Activated CD8-positive, alpha-beta memory T cell treated with anti-CD3 and anti-CD28 coated beads, Interleukin-2, amount 50 U/mL, for 24 hours (primary cell): ENCODE measurements at regions not wholly inside any gene's neighbourhood (a gene's known extent, or its start where the extent isn't known, plus 50 kb on each side); places are given as distances from the start of the nearest gene placed in this dataset.

Experiments
- DNase-seq: peaks from one replicate; pipeline ENCODE4 v3.0.0-alpha.2; 2020; ENCODE audit errors: extremely low read depth

- no peak for DNase-seq
Measured at GRCh38 chr2:83786140-83786539, 672.9 kb downstream of the SUCLG1 start.

DNA sequence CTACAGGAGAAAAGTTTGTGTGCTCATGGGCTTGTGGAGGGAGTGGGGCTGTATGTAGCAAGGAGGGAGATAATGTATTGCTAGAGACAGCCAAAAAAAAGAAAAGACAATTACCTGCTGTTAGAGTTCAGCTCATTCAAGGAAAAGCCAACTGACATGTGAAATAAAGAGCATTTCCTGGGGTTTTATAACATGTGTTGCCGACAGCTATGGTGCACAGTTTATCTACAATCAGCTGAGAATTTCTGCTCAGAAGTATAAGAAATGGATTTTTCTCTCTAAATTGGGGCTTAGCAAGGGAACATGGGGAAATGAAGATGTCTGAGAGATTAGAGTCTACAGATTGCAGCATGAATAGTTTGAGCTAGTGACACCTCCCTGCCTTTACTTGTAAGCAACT, 674.1 kb downstream of the SUCLG1 start:
- DNase-seq = no peak

- no peak for DNase-seq
Measured at GRCh38 chr2:83784315-83784714, 674.8 kb downstream of the SUCLG1 start.

DNA sequence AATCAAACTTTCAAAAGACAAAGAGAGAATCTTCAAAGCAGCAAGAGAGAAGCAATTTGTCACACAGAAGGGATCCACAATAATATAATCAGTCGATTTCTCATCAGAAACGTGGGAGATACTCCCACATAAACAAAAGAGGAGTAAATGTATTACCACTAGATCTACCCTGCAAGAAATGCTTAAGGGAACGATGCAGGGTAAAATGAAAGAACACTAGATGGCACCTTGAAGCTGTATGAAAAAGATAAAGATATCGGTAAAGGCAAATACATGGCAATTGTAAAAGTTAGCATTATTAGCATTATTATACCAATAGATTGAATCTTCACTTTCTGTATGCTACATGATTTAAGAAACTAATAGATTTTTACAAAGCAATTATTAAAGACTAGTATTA, 677.0 kb downstream of the SUCLG1 start:
- DNase-seq = no peak

GRCh38 chr2:83764447-83765005, 694.6 kb downstream of the SUCLG1 start:
- no peak for DNase-seq

- no peak for DNase-seq
Measured at GRCh38 chr2:83757329-83757728, 701.8 kb downstream of the SUCLG1 start.

- DNase-seq = no peak
Measured at GRCh38 chr2:83756219-83756618, 702.9 kb downstream of the SUCLG1 start.

DNA sequence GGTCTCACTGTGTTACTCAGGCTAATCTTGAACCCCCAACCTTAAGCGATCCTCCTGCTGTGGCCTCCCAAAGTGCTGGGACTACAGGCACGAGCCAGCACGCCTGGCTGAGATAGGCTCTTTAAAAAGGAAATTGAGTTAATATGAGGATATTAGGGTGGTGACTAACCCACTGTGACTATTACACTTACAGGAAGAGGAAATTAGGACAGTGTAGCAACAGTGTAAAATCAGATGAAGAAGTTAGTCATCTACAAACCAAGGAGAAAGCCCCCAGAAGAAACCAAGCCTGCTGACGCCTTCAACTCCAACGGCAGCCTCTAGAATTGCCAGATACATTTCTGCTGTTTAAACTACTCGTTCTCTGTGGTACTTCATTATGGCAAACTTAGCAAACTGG, 711.9 kb downstream of the SUCLG1 start:
- DNase-seq = no peak

- no peak for DNase-seq
Measured at GRCh38 chr2:83744855-83745254, 714.2 kb downstream of the SUCLG1 start.

DNA sequence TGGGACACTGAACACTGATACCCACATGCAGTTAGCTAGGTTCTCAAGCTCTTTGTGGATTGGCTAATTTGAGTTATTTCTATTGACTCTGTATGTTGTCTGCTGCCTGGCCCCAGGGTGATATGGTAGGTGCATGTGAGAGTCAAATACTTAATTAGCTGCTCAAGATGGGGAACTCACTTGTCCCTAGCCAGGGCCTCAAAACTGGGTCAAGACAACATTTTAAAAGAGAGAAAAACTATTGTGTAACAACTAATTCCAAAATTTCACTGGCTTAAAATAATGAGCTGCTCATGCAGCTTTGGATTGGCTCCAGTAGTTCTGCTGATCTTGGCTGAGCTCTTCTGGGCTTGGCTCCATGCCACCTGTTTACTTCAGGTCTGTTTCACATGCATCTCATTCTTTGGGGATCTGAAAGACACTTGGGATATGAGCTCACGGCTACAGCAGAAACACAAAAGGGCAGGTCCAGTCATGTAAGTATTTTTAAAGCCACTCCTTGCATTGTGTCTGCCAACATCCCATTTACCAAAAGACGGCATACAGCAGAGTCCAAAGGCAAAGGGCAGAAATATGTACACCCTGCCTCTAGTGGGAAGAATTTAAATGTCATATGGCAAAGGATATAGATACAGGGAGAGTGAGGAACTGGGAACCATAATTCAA, 716.8 kb downstream of the SUCLG1 start:
- DNase-seq = no peak

- DNase-seq = no peak
Measured at GRCh38 chr2:83730223-83730622, 728.9 kb downstream of the SUCLG1 start.

- no peak for DNase-seq
Measured at GRCh38 chr2:83725735-83726134, 733.3 kb downstream of the SUCLG1 start.

DNA sequence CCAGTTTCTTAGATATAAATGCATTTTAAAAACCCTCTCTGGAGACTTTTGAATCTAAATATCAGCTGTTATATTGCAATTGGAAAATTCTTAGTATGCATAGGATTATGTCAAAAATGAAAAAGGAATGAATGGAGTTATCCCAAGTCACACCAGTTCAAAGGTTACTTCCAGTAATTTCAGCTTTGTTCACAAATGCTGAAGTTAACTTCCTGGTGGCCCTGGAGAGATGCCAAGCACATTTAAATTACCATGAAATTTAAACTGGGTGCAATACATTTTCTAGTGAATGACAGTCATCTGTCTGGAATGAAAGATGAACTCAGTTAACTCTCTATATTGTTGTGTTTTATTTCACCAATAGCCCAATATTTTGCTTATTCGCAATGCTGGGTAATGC, 753.9 kb downstream of the SUCLG1 start:
- DNase-seq = no peak

GRCh38 chr2:83703598-83703997, 755.5 kb downstream of the SUCLG1 start:
- DNase-seq = no peak

DNA sequence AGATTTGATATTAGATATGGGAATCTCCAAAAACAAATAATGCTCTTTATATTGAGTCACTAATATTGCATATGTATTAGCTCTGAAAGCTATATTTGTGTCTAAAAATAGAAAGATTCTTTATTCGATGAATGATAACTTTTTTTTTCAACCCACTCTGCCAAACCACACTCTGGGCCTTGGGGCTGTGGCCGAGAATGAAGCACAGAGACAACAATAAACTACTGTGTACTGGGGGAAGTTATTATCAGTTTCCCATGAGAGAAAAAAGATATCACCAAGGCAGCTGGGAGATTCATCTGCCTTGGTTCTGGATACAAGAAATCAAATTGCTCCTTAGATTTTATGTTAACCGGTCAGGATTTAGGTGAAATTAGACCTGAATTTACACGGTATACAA, 762.2 kb downstream of the SUCLG1 start:
- DNase-seq = no peak

GRCh38 chr2:83695530-83695929, 763.5 kb downstream of the SUCLG1 start:
- no peak for DNase-seq

- DNase-seq = no peak
Measured at GRCh38 chr2:83695037-83695436, 764.0 kb downstream of the SUCLG1 start.

- no peak for DNase-seq
Measured at GRCh38 chr2:83689402-83689801, 769.7 kb downstream of the SUCLG1 start.

GRCh38 chr2:83686863-83687262, 772.2 kb downstream of the SUCLG1 start:
- no peak for DNase-seq

DNA sequence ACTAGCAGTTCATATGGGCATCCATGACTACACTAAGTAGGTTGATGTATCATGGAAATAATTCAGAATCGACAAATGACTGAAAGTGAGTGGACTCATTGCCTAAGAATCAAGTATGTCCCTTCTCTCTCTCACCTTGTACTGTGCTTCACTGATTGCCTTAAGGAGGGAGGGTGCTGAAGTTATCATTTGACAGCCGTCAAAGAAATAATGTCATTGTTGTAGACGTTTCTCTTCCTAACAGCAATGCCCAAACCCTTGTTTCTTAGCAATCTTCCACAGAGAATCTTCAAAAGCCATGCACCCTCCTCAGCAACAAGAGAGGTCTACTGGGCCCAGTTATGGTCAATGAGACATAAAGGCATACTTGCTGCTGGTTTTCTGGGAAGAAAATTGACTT, 785.0 kb downstream of the SUCLG1 start:
- DNase-seq = no peak

DNA sequence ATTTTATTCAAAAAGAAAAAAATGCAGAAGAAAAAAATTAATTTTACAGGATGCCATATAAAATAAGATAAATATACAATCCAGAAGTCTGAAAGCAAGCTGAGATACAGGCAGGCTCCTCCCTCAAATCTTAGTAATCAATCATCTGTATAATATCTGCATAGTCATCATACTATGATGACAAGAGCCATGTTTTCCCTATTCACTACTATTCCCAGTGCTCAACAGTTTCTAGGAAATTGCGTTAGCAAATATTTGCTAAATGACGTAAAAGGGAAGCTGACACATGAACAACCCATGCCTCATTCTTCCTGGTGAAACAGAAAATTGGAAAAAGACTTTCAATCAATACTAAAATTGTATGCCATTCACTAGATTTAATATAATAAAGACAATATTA, 793.2 kb downstream of the SUCLG1 start:
- no peak for DNase-seq

DNA sequence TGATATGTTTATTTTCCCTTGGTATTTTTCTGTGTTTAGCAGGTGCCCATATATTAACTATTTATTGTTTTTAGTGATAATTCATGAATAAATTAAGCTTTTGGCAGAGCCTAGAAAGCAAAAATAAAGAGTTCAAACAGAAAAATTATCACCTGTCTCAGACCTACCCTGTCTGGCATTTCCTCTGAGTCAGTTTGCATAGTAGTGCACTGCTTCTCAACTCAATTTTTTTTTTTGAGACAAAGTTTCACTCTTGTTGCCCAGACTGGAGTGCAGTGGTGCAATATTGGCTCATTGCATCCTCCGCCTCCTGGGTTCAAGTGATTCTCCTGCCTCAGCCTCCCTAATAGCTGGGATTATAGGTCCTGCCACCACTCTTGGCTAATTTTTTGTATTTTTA, 793.9 kb downstream of the SUCLG1 start:
- DNase-seq = no peak

- no peak for DNase-seq
Measured at GRCh38 chr2:83661711-83662110, 797.4 kb downstream of the SUCLG1 start.

- DNase-seq = no peak
Measured at GRCh38 chr2:83654091-83654611, 804.9 kb downstream of the SUCLG1 start.
